ENCODE measurements at regions not wholly inside any gene's neighbourhood (a gene's known extent, or its start where the extent isn't known, plus 50 kb on each side); places are given as distances from the start of the nearest gene placed in this dataset.

DNA sequence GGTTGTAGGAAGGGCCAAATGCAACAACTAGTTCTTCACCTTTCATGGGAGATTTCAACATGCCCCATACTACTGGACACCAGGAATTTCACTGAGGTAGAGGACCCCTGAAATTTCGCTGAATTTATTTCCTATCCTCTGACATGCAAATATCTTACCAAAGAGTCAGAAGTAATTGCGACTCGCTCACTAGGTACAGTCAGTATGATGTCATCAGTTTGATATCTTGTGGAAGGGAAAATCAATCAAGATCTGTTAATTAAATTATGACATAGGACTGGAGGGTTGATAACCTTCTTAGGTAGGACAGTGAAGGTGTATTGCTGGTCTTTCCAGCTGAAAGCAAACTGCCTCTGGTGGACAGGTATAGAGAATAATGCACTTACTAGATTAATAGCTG lies 74.9 kb upstream of the TNIK start:
- H3K27me3 Mint-ChIP-seq (ENCODE audit: low read depth, unreplicated experiment), result no peaks in the 10 kb centered on the region

DNA sequence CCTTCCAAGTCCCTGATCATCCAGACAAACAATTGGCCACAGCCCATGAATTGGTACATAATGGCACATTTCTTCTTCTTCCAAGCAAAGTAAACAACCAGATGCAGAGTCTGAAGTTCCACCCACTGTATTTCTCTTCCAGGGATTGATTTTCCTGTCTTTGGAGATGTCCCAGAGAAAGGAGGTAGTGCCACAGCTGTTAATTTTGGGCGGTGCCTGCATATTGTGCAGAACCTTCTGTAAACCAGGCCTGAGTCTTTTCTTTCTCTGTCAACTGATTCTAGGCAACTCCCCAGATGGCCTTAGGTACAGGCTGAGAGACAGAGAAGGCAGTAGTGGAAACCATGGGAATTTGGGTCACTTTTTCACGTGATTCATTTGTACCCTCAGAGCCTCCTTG lies 73.5 kb upstream of the TNIK start:
- TF ChIP-seq, protein P1, sequence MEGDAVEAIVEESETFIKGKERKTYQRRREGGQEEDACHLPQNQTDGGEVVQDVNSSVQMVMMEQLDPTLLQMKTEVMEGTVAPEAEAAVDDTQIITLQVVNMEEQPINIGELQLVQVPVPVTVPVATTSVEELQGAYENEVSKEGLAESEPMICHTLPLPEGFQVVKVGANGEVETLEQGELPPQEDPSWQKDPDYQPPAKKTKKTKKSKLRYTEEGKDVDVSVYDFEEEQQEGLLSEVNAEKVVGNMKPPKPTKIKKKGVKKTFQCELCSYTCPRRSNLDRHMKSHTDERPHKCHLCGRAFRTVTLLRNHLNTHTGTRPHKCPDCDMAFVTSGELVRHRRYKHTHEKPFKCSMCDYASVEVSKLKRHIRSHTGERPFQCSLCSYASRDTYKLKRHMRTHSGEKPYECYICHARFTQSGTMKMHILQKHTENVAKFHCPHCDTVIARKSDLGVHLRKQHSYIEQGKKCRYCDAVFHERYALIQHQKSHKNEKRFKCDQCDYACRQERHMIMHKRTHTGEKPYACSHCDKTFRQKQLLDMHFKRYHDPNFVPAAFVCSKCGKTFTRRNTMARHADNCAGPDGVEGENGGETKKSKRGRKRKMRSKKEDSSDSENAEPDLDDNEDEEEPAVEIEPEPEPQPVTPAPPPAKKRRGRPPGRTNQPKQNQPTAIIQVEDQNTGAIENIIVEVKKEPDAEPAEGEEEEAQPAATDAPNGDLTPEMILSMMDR (IDR thresholded peaks at IDR 0.05; ENCODE audit: insufficient read depth, low read depth, low read length), result no peak
- TF ChIP-seq EZH2 (IDR thresholded peaks at IDR 0.05; ENCODE audit: insufficient read depth, low read length), result no peak
- H3K4me2 ChIP-seq (ENCODE audit: low read length), result no peak overlapping the region
- H3K9ac ChIP-seq (ENCODE audit: low read length), result no peak overlapping the region
- Mint-ChIP-seq H3K27me3 (ENCODE audit: low read depth, unreplicated experiment) (no peaks in the 10 kb centered on the region), H3K9me3 (ENCODE audit: unreplicated experiment) (peaks cover 7% of the 10 kb centered on the region), H3K4me3 (ENCODE audit: unreplicated experiment) (no peak overlapping the region), H3K4me1 (ENCODE audit: low read depth, unreplicated experiment) (no peaks in the 10 kb centered on the region), H3K27ac (ENCODE audit: unreplicated experiment) (no peak overlapping the region), H3K36me3 (ENCODE audit: low read depth, unreplicated experiment) (no peaks in the 10 kb centered on the region)
- peaks cover 2% of the 10 kb centered on the region for H3K9me3 ChIP-seq (ENCODE audit: insufficient read depth, low read depth, low read length)
- FAIRE-seq, result no peak
- no peak overlapping the region for H3K27ac ChIP-seq (ENCODE audit: low read depth, low read length)
- H3K36me3 ChIP-seq (ENCODE audit: insufficient read depth, low read length), result no peaks in the 10 kb centered on the region
- no peak overlapping the region for H2AFZ ChIP-seq (ENCODE audit: low read depth, low read length)
- no peaks in the 10 kb centered on the region for H3K4me1 ChIP-seq (ENCODE audit: insufficient read depth, low read length)
- H3K79me2 ChIP-seq (ENCODE audit: insufficient read depth, low read length), result no peaks in the 10 kb centered on the region
- DNase-seq (ENCODE audit: low read depth), result no peak
- no peaks in the 10 kb centered on the region for H3K27me3 ChIP-seq (ENCODE audit: insufficient read depth, low read length)
- no peak overlapping the region for H3K4me3 ChIP-seq (ENCODE audit: insufficient read depth, low read depth, low read length)
- no peaks in the 10 kb centered on the region for H4K20me1 ChIP-seq (ENCODE audit: insufficient read depth, low read length)

More for the DNA sequence above, 74.9 kb upstream of the TNIK start:
- Histone ChIP-seq H3K4me2 (ENCODE audit: low read length) (no peak overlapping the region), H3K4me1 (ENCODE audit: insufficient read depth, low read length) (no peaks in the 10 kb centered on the region), H3K36me3 (ENCODE audit: insufficient read depth, low read length) (no peaks in the 10 kb centered on the region), H4K20me1 (ENCODE audit: insufficient read depth, low read length) (no peaks in the 10 kb centered on the region), H2AFZ (ENCODE audit: low read depth, low read length) (no peak overlapping the region), H3K27me3 (ENCODE audit: insufficient read depth, low read length) (no peaks in the 10 kb centered on the region), H3K4me3 (ENCODE audit: insufficient read depth, low read depth, low read length) (no peak overlapping the region), H3K9ac (ENCODE audit: low read length) (no peak overlapping the region), H3K79me2 (ENCODE audit: insufficient read depth, low read length) (no peaks in the 10 kb centered on the region), H3K27ac (ENCODE audit: low read depth, low read length) (no peak overlapping the region), H3K9me3 (ENCODE audit: insufficient read depth, low read depth, low read length) (peaks cover 2% of the 10 kb centered on the region)
- FAIRE-seq (no peak), DNase-seq (ENCODE audit: low read depth) (no peak)
- no peak overlapping the region for H3K27ac Mint-ChIP-seq (ENCODE audit: unreplicated experiment)
- no peaks in the 10 kb centered on the region for H3K4me1 Mint-ChIP-seq (ENCODE audit: low read depth, unreplicated experiment)
- H3K9me3 Mint-ChIP-seq (ENCODE audit: unreplicated experiment), result peaks cover 7% of the 10 kb centered on the region
- H3K4me3 Mint-ChIP-seq (ENCODE audit: unreplicated experiment), result no peak overlapping the region
- TF ChIP-seq, protein P1 (IDR thresholded peaks at IDR 0.05; ENCODE audit: insufficient read depth, low read depth, low read length), result no peak
- no peak for TF ChIP-seq EZH2 (IDR thresholded peaks at IDR 0.05; ENCODE audit: insufficient read depth, low read length)
- H3K36me3 Mint-ChIP-seq (ENCODE audit: low read depth, unreplicated experiment), result no peaks in the 10 kb centered on the region

GRCh38 chr3:171532294-171532693 lies 72.1 kb upstream of the TNIK start:
- Histone ChIP-seq H2AFZ (ENCODE audit: low read depth, low read length) (no peak overlapping the region), H3K9ac (ENCODE audit: low read length) (no peak overlapping the region), H3K27me3 (ENCODE audit: insufficient read depth, low read length) (no peaks in the 10 kb centered on the region), H3K4me2 (ENCODE audit: low read length) (no peak overlapping the region), H4K20me1 (ENCODE audit: insufficient read depth, low read length) (no peaks in the 10 kb centered on the region), H3K4me3 (ENCODE audit: insufficient read depth, low read depth, low read length) (no peak overlapping the region), H3K4me1 (ENCODE audit: insufficient read depth, low read length) (no peaks in the 10 kb centered on the region), H3K9me3 (ENCODE audit: insufficient read depth, low read depth, low read length) (peaks cover 2% of the 10 kb centered on the region), H3K27ac (ENCODE audit: low read depth, low read length) (no peak overlapping the region), H3K36me3 (ENCODE audit: insufficient read depth, low read length) (no peaks in the 10 kb centered on the region), H3K79me2 (ENCODE audit: insufficient read depth, low read length) (no peaks in the 10 kb centered on the region)
- FAIRE-seq (no peak), DNase-seq (ENCODE audit: low read depth) (no peak)
- TF ChIP-seq, protein P1 (IDR thresholded peaks at IDR 0.05; ENCODE audit: insufficient read depth, low read depth, low read length), result no peak
- TF ChIP-seq EZH2 (IDR thresholded peaks at IDR 0.05; ENCODE audit: insufficient read depth, low read length), result no peak
- Mint-ChIP-seq H3K36me3 (ENCODE audit: low read depth, unreplicated experiment) (no peaks in the 10 kb centered on the region), H3K27ac (ENCODE audit: unreplicated experiment) (no peak overlapping the region), H3K27me3 (ENCODE audit: low read depth, unreplicated experiment) (no peaks in the 10 kb centered on the region), H3K9me3 (ENCODE audit: unreplicated experiment) (peaks cover 7% of the 10 kb centered on the region), H3K4me3 (ENCODE audit: unreplicated experiment) (no peak overlapping the region), H3K4me1 (ENCODE audit: low read depth, unreplicated experiment) (no peaks in the 10 kb centered on the region)

All from astrocyte (in vitro differentiated cells and primary cell).